ENCODE measurements at regions not wholly inside any gene's neighbourhood (a gene's known extent, or its start where the extent isn't known, plus 50 kb on each side); places are given as distances from the start of the nearest gene placed in this dataset.

DNA sequence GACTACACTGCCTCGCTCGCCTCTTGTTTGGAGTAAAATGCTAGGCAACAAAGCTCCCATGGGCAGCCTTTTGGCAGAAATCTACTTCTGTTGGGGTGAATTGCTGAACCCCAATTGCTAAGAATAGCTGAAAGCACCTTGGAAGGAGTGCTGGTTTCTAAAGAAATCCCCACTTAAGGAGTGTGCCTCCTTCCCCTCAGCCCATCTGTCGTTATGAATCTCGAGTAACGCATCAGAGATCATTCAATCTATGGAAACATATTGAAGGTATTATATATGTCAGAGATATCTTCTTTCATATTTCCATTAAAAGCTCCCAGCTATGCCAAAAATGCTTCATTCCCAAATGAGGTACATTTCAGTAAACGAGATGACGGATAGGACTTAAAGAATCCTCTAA lies 229.6 kb upstream of the BLID start:
- DNase-seq = no peak

- no peak for DNase-seq
Measured at GRCh38 chr11:122344215-122344614, 228.2 kb upstream of the BLID start.

DNA sequence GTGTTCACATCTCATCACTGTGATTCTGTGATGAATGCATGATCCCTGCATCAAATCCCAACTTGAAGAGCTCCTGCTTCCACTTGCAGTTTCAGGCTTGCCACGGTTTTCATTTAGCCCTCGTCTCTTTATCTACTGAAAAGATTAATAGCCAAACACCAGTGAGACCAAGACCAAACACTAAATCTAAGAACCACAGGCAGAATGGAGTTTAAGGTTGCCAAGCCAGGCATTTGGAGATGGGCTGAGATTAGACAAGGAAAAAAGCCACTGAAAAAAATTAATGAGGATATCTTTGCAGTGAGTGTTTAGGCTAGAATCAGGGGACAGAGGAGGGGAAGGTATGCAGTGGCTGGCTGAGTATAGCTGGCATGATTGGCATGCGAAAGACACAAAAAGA lies 227.2 kb upstream of the BLID start:
- no peak for DNase-seq

DNA sequence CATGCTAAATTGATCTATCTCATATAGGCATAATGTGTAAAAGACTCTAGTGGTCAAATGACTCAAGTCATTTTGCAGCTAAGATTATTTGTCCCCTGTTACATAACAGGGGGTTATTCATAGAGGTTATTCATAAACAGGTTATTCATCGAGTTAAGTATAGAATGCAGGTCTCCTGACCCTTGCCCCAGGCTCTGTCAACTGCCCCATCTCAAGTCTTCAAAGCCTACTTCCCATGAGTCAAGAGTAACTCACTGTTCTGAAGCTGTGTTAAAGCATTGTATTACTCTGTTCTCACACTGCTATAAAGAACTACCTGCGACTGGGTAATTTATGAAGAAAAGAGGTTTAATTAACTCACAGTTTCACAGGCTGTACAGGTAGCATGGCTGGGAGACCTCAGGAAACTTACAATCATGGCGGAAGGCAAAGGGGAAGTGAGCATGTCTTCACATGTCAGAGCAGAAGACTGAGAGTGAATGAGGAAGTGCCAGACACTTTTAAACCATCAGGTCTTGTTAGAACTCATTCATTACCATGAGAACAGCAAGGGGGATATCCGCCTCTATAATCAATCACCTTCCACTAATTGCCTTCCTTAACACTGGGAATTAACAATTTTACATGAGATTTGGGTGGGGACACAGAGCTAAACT lies 226.2 kb upstream of the BLID start:
- DNase-seq = no peak

GRCh38 chr11:122341477-122341876 lies 225.5 kb upstream of the BLID start:
- no peak for DNase-seq

DNA sequence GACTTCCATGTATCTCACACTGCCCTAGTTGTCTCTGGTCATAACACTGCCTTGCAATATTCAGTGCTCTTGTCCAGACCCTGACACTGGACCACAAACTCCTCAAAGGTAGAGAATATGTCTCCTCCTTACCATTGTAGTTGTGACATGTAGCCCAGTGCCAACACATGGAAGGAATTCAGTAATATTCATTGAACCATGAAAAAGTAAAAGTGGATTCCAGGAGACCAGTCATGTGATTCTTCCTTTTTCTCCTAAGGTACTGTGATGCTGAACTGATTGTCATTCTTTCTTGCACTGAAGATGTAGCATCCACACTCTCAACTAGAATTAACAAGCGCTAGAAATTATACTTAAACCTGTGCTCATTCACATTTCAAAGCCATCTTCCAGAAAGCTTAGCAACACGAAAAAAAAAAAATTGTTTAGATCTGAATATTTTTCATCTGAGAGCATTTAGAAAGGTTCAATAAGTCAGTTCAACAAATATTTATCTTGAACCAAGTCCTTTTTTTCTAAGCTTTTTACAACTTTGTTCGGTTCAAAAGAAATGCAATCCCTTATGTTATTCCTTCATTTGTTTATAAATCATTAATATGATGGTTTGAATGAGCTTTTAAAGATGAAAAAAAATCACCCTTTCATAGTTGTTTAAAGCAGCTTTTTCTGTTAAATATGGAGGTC lies 224.7 kb upstream of the BLID start:
- DNase-seq = peak; percentile 16

- no peak for DNase-seq
Measured at GRCh38 chr11:122339436-122340060, 223.5 kb upstream of the BLID start.

GRCh38 chr11:122337704-122338103 lies 221.7 kb upstream of the BLID start:
- no peak for DNase-seq

GRCh38 chr11:122337241-122337640 lies 221.2 kb upstream of the BLID start:
- DNase-seq = no peak

DNA sequence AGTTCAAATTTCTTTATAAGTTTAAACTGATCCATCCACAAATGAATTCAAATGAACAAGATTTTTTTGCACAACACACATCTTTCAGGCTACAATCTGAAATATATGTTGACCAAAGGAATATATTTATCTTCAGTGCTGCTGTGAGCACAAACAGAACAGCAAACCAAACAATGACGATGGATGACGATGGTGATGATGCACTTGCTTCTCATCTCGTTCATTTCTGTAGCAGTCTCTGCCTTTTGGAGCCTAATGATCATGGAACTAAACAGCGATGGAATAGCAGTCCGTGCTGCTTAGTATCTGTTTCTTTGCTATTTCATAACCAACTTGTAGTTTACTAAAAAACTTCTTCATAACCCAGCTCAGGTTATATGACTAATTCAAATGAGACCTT lies 220.7 kb upstream of the BLID start:
- DNase-seq = no peak

GRCh38 chr11:122334546-122335339 lies 218.7 kb upstream of the BLID start:
- no peak for DNase-seq

DNA sequence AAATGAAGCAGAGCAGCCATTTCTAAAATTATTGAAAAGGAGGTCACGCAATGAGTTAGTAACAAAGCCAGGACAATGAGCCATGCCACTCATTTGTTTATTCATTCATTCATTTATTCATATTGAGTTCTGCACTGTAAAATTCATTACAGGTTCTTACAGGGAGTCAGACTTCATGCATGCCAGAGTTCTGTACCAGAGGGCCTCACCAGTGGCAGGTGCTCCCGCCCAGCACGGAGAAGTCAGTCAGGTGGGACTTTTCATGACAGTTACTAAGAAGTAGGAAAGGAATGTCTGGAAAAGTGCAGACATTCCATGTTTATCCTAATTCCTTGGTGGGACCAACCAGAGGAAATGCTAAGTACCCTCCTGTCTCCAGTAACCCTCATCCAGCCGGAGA lies 217.5 kb upstream of the BLID start:
- no peak for DNase-seq

GRCh38 chr11:122331079-122331478 lies 215.1 kb upstream of the BLID start:
- no peak for DNase-seq

- no peak for DNase-seq
Measured at GRCh38 chr11:122330279-122330965, 214.4 kb upstream of the BLID start.

DNA sequence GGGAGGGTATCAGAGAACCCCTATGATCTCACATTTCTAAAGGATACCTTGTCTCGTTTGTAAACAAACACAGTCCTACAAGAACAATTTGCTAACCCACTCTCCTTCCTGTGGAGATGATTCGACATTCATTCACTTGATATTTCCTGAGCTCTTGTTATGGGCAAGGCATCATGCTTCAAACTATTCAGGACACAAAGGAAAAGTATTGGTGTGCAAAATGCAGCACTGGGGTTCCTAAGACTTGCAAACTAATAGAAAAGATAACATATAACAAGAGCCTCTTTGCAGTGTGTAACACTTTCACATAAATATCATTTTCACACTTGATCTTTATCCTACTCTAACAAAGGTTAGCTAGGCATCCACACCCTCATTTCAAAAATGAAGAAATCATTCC lies 211.5 kb upstream of the BLID start:
- DNase-seq = no peak

GRCh38 chr11:122323754-122324421 lies 207.9 kb upstream of the BLID start:
- no peak for DNase-seq

GRCh38 chr11:122322329-122322728 lies 206.3 kb upstream of the BLID start:
- no peak for DNase-seq

DNA sequence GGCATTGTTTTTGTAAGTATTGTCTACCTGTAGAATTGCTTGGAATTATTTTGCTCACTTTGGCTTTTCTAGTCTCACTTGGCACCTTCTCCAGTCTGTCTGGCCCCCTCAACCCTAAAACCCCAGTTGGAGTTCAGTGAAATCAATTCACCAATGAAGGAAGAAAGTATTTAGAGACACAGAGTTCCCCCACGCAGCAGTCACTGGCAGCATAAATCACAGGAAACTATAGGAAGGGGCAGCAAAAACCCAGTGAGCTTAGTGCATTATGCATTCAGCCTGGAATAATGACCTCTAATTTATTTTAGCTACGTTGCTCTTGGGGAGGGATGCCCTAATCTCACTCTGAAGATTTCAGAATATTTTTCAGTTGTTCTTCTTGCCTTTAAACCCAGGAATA lies 204.7 kb upstream of the BLID start:
- DNase-seq = peak; percentile 31

DNA sequence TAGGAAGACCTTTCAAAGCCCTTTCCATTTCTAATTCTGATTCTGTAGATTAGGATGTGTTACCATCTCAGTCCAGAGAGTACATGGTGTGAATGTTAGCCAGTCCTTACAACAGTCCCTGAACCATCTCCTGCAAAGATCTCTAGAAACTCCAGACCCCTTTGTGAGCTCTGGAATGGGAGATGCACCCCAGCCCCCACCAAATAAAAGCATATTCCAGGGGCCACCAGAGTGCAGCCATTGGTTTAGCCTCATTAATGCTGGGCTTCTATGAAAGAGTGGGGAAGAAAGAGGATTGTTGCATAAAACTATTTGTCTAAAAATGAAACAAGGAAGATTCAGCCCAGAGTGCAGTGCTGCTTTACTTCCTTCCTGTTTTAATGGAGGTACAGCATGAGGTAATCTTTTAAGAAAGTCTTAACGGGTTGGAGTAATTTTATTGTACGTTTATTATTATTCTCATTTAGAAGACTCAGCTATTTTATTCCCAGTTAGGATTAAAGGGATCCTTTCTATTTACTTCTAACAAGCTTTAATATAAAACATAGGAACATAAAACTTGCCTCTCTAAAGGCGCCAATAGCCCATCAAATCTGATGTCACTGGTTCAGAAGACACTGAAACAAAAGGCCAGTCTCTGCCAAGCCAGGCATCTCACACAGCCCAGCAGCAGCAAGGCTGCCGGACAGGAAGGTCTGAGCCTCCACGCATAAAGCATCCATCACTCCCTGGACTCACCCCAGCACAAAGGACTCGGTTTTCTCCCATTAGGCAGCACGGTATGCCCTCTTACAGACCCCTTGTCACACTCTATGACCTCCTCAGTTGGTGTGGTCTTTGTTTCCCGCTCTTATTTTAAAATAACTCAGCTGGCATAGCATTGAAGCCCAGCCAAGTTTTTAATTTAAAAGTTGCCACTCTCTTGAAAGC lies 203.9 kb upstream of the BLID start:
- DNase-seq = peak; percentile 37

DNA sequence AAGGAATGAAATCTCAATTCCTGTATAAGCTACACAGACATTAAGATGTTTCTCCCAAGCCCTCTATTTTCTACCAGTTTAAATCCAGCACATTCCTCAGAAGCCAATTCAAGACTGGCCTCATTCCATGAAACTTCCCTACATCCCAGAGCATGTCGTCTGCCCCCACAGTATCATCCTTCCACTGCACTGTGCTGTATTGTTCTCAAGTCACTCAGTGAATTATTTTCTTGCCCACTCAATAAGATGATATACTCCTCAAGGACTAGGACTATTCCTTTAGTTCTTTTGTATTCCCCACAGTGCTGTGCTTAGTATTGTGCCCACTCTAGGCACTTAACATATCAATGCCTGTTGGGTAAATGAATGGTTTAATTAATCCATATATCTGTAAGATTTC lies 203.1 kb upstream of the BLID start:
- no peak for DNase-seq

DNA sequence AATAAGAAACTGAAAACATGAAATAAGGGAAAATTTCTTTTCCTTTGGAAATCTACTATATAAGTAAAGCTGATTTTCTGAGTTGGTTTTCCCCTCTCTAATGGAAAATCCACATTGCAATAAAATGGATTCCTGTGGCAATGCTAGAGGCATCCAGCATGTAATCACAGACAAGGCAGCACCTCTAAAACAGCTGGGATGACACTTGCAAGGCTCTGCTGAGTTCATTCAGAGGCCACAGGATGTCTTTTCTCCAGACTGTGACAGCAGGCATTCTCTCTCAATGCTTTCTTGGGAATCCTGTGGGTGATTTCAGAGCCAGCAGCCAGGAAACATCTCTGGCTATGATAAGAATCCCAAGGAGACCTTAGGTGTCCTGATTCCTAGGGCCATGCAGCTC lies 201.3 kb upstream of the BLID start:
- DNase-seq = no peak

Data from right kidney (tissue), 1 donor.